ENCODE measurements at regions not wholly inside any gene's neighbourhood (a gene's known extent, or its start where the extent isn't known, plus 50 kb on each side); places are given as distances from the start of the nearest gene placed in this dataset.

- no peak overlapping the region for H3K27ac Mint-ChIP-seq
- ATAC-seq (ENCODE audit: poor library complexity), result no peak
- Histone ChIP-seq H3K9me3 (ENCODE audit: control insufficient read depth in 1 of 2, insufficient read depth in 1 of 2, low read length in 2 of 2) (peaks cover 0 to 9% of the 10 kb centered on the region in 2 experiments), H3K4me1 (ENCODE audit: insufficient read depth, low read length) (no peaks in the 10 kb centered on the region), H3K4me3 (ENCODE audit: low read length) (no peak overlapping the region), H3K27ac (ENCODE audit: low read depth in 1 of 2, low read length in 2 of 2) (no peak overlapping the region), H3K27me3 (ENCODE audit: control insufficient read depth in 1 of 2, insufficient read depth in 2 of 2, low read length in 2 of 2) (no peaks in the 10 kb centered on the region), H3K36me3 (ENCODE audit: insufficient read depth, low read length) (no peaks in the 10 kb centered on the region)
- no peak overlapping the region for H3K4me3 Mint-ChIP-seq
- DNase-seq, result no peak
- ChIA-PET POLR2A (no interaction called here), CTCF (no interaction called here)
- intact Hi-C loops (cut with DNase I, micrococcal nuclease), result no loop called here
- H3K9me3 Mint-ChIP-seq, result peaks cover 5% of the 10 kb centered on the region
- H3K36me3 Mint-ChIP-seq (ENCODE audit: low read depth), result no peaks in the 10 kb centered on the region
- no peak for TF ChIP-seq CTCF (IDR thresholded peaks at IDR 0.05)
- H3K4me1 Mint-ChIP-seq (ENCODE audit: low read depth), result no peaks in the 10 kb centered on the region
- H3K27me3 Mint-ChIP-seq, result no peaks in the 10 kb centered on the region
Measured at GRCh38 chr3:147813256-147813655, 404.1 kb downstream of the ZIC1 start.

- no peaks in the 10 kb centered on the region for H3K36me3 ChIP-seq (ENCODE audit: insufficient read depth, low read length)
- no peak for TF ChIP-seq CTCF (IDR thresholded peaks at IDR 0.05)
- no peaks in the 10 kb centered on the region for H3K4me1 ChIP-seq (ENCODE audit: insufficient read depth, low read length)
- no peak overlapping the region for H3K27ac Mint-ChIP-seq
- CTCF ChIA-PET, result no interaction called here
- H3K4me1 Mint-ChIP-seq (ENCODE audit: low read depth), result no peaks in the 10 kb centered on the region
- H3K9me3 Mint-ChIP-seq, result peaks cover 3% of the 10 kb centered on the region
- H3K27me3 Mint-ChIP-seq, result no peaks in the 10 kb centered on the region
- ATAC-seq (ENCODE audit: poor library complexity) (no peak), DNase-seq (no peak)
- no peaks in the 10 kb centered on the region for H3K27me3 ChIP-seq (ENCODE audit: control insufficient read depth in 1 of 2, insufficient read depth in 2 of 2, low read length in 2 of 2)
- no peaks in the 10 kb centered on the region for H3K36me3 Mint-ChIP-seq (ENCODE audit: low read depth)
- peaks cover 0 to 5% of the 10 kb centered on the region in 2 experiments for H3K9me3 ChIP-seq (ENCODE audit: control insufficient read depth in 1 of 2, insufficient read depth in 1 of 2, low read length in 2 of 2)
- POLR2A ChIA-PET, result no interaction called here
- no peak overlapping the region for H3K4me3 ChIP-seq (ENCODE audit: low read length)
- no peak overlapping the region for H3K27ac ChIP-seq (ENCODE audit: low read depth in 1 of 2, low read length in 2 of 2)
- intact Hi-C loops (cut with DNase I, micrococcal nuclease), result no loop called here
- H3K4me3 Mint-ChIP-seq, result no peak overlapping the region
Measured at GRCh38 chr3:147816752-147817151, 407.6 kb downstream of the ZIC1 start.

DNA sequence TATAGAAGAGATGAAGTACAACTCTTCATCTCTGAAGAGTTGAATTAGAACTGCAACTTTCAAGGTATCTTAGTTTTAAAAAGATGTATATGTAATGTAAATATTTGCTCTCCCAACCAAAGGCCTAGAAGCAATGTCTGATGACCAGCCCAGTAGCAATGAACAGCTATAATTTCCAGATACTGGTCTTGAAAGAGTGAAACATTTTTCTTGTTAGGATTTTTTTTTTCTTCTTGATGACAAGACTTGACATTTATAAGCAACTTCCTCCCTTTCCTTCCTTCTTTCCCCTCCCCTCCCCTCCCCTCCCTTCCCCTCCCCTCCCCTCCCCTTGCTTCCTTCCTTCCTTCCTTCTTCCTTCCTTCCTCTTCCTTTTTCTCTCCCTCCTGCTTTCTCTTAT, 423.4 kb downstream of the ZIC1 start:
- DNase-seq (no peak), ATAC-seq (ENCODE audit: poor library complexity) (no peak)
- no peak for TF ChIP-seq CTCF (IDR thresholded peaks at IDR 0.05)
- no peak overlapping the region for H3K27ac ChIP-seq (ENCODE audit: low read depth in 1 of 2, low read length in 2 of 2)
- Mint-ChIP-seq H3K4me1 (ENCODE audit: low read depth) (no peaks in the 10 kb centered on the region), H3K36me3 (ENCODE audit: low read depth) (no peaks in the 10 kb centered on the region), H3K27ac (no peak overlapping the region), H3K4me3 (no peak overlapping the region), H3K9me3 (peaks cover 5% of the 10 kb centered on the region), H3K27me3 (no peaks in the 10 kb centered on the region)
- H3K36me3 ChIP-seq (ENCODE audit: insufficient read depth, low read length), result no peaks in the 10 kb centered on the region
- no peak overlapping the region for H3K4me3 ChIP-seq (ENCODE audit: low read length)
- ChIA-PET POLR2A (no interaction called here), CTCF (interaction anchor here (0.6 kb wide), 1 partner anchor 915 kb away, joined by 3 read pairs; no protein-coding TSS in a partner anchor)
- H3K9me3 ChIP-seq (ENCODE audit: control insufficient read depth in 1 of 2, insufficient read depth in 1 of 2, low read length in 2 of 2), result peaks cover 0 to 10% of the 10 kb centered on the region in 2 experiments
- no peaks in the 10 kb centered on the region for H3K27me3 ChIP-seq (ENCODE audit: control insufficient read depth in 1 of 2, insufficient read depth in 2 of 2, low read length in 2 of 2)
- no peaks in the 10 kb centered on the region for H3K4me1 ChIP-seq (ENCODE audit: insufficient read depth, low read length)
- intact Hi-C loops (cut with DNase I, micrococcal nuclease), result no loop called here

Measured in CD4-positive, alpha-beta T cell (primary cell).